SK-N-SH treated with all-trans-retinoic acid at 6 μM for 48 hours (cell line): ENCODE measurements at regions not wholly inside any gene's neighbourhood (a gene's known extent, or its start where the extent isn't known, plus 50 kb on each side); places are given as distances from the start of the nearest gene placed in this dataset.

ENCODE experiments used
- BACH2 ChIP-seq: fragments of 250-450 bp; sonication (Bioruptor Pico); IDR thresholded peaks from 2 replicates; pipeline ENCODE4 v1.9.0; 2021; ENCODE audit warnings: mild to moderate bottlenecking, borderline replicate concordance
- CREB5 ChIP-seq: fragments of 250-450 bp; sonication (Bioruptor Pico); IDR thresholded peaks from 2 replicates; pipeline ENCODE4 v1.5.1; 2020; ENCODE audit warnings: low read depth, mild to moderate bottlenecking, moderate library complexity
- CSDC2 ChIP-seq: fragments of 250-450 bp; sonication (Bioruptor Pico); IDR thresholded peaks from 2 replicates; pipeline ENCODE4 v1.5.0; 2020; ENCODE audit warnings: mild to moderate bottlenecking, moderate library complexity
- CSRNP3 ChIP-seq: fragments of 250-450 bp; sonication (Bioruptor Pico); IDR thresholded peaks from 2 replicates; pipeline ENCODE4 v1.5.1; 2021; ENCODE audit warnings: mild to moderate bottlenecking, moderate library complexity
- ISL1 ChIP-seq: fragments of 250-450 bp; sonication (Bioruptor Pico); IDR thresholded peaks from 2 replicates; pipeline ENCODE4 v2.1.2; 2022; ENCODE audit warnings: mild to moderate bottlenecking, moderate library complexity
- PATZ1 ChIP-seq: fragments of 250-450 bp; sonication (Bioruptor Pico); IDR thresholded peaks from 2 replicates; pipeline ENCODE4 v1.8.0; 2020; ENCODE audit warnings: mild to moderate bottlenecking, moderate library complexity, borderline replicate concordance
- PPARA ChIP-seq: fragments of 250-450 bp; sonication (Bioruptor Pico); IDR thresholded peaks from 2 replicates; pipeline ENCODE4 v1.5.0; 2020; ENCODE audit warnings: mild to moderate bottlenecking, borderline replicate concordance
- TOX ChIP-seq: fragments of 250-450 bp; sonication (Bioruptor Pico); IDR thresholded peaks from 2 replicates; pipeline ENCODE4 v1.8.0; 2021; ENCODE audit warnings: mild to moderate bottlenecking, moderate library complexity, borderline replicate concordance
- ZFP3 ChIP-seq: fragments of 250-450 bp; sonication (Bioruptor Pico); IDR thresholded peaks from 2 replicates; pipeline ENCODE4 v1.5.0; 2020; ENCODE audit warnings: mild to moderate bottlenecking, moderate library complexity
- ZFP30 ChIP-seq: fragments of 450-650 bp; formaldehyde crosslinking; IDR thresholded peaks from 2 replicates; pipeline ENCODE4 v1.5.0; 2022; ENCODE audit warnings: mild to moderate bottlenecking, moderate library complexity

GRCh38 chrX:93404121-93404520 lies 269.3 kb downstream of the NAP1L3 start:
- TF ChIP-seq CREB5 (CRISPR knock-in tag) (no peak), PATZ1 (CRISPR knock-in tag) (no peak), CSRNP3 (CRISPR knock-in tag) (no peak), BACH2 (CRISPR knock-in tag) (no peak), CSDC2 (CRISPR knock-in tag) (no peak), ZFP3 (CRISPR knock-in tag) (no peak), ZFP30 (CRISPR knock-in tag) (no peak), PPARA (CRISPR knock-in tag) (no peak), ISL1 (CRISPR knock-in tag) (no peak), TOX (CRISPR knock-in tag) (no peak)
